ENCODE measurements at regions not wholly inside any gene's neighbourhood (a gene's known extent, or its start where the extent isn't known, plus 50 kb on each side); places are given as distances from the start of the nearest gene placed in this dataset.

DNA sequence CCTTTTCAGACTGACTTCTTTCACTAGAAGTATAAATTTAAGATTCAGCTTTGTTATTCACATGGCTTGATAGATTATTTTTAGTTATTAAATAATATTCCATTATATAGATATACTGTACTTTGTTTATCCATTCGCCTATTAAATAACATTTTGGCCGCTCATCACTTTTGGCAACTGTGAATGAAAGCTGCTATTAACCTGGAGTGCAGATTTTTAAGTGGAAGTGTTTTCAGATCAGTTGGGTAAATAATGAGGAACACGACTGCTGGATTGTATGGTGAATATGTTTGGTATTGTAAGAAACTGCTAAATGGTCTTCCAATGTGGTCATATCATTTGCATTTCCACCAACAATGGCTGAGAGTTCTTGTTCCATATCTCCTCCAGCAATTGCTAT lies 97.6 kb upstream of the ZNF804B start:
- H3K27ac ChIP-seq, result no peak overlapping the region
- TF ChIP-seq ZFX (IDR thresholded peaks at IDR 0.05), result no peak
- TF ChIP-seq, protein P1, sequence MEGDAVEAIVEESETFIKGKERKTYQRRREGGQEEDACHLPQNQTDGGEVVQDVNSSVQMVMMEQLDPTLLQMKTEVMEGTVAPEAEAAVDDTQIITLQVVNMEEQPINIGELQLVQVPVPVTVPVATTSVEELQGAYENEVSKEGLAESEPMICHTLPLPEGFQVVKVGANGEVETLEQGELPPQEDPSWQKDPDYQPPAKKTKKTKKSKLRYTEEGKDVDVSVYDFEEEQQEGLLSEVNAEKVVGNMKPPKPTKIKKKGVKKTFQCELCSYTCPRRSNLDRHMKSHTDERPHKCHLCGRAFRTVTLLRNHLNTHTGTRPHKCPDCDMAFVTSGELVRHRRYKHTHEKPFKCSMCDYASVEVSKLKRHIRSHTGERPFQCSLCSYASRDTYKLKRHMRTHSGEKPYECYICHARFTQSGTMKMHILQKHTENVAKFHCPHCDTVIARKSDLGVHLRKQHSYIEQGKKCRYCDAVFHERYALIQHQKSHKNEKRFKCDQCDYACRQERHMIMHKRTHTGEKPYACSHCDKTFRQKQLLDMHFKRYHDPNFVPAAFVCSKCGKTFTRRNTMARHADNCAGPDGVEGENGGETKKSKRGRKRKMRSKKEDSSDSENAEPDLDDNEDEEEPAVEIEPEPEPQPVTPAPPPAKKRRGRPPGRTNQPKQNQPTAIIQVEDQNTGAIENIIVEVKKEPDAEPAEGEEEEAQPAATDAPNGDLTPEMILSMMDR (conservative IDR thresholded peaks at IDR 0.05), result no peak

DNA sequence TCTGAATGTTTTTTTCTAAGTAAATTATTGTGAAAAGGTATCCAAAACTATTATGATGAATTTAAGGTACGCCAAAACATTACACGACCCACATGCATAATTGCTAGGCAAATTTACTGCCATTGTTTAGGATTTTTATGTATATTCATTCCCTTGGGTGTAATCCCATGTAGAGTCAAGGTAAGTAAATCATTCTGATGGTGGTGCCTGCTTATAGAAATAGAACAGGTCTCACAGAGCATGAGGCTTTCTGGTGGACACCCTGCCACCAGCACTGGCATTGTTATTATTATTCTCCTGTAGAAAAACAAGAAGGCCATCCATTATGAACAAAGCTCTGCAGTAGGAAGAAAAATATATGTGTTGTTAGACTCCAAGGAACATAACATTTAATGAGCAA lies 111.7 kb upstream of the ZNF804B start:
- no peak overlapping the region for H3K27ac ChIP-seq
- no peak for TF ChIP-seq ZFX (IDR thresholded peaks at IDR 0.05)
- TF ChIP-seq, protein P1 (conservative IDR thresholded peaks at IDR 0.05), result no peak

DNA sequence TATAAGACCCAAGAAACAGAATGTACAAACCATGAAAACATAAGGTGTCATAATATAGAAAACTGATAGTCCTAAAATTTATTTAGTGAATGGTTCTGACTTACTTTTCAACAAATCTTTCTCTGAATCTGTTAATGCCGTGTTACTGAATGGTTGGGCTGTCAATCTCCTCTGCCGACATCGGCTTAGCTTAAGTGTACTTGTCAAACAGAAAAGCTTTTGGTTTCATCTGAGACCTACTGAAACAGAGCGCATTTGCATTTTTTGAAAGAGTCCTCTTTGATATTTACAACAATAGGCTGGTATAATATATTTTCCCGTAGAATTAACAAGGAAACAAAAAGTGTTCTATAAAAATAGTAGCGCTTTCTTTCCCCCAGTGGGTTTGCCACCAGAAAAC lies 120.9 kb upstream of the ZNF804B start:
- TF ChIP-seq ZFX (IDR thresholded peaks at IDR 0.05), result no peak
- TF ChIP-seq, protein P1 (conservative IDR thresholded peaks at IDR 0.05), result no peak
- H3K27ac ChIP-seq, result no peak overlapping the region

DNA sequence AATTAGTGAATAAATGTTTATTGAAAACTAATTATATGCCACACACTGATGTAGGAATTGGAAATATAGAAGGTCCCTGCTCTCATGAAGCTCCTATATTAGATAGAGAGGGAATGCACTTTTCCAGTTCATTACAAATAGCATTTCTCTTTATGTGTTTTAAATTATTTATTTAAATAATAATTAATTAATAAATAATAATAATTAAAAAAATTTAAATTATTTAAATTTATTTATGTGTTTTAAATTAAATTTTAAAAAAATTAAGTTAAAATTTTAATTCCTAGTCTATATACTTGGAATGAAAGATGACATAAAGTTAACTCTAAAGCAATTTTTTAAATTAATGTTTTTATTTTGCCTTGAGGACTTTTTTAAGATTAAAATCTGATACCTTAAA lies 121.7 kb upstream of the ZNF804B start:
- TF ChIP-seq, protein P1 (conservative IDR thresholded peaks at IDR 0.05), result no peak
- no peak for TF ChIP-seq ZFX (IDR thresholded peaks at IDR 0.05)
- no peak overlapping the region for H3K27ac ChIP-seq

DNA sequence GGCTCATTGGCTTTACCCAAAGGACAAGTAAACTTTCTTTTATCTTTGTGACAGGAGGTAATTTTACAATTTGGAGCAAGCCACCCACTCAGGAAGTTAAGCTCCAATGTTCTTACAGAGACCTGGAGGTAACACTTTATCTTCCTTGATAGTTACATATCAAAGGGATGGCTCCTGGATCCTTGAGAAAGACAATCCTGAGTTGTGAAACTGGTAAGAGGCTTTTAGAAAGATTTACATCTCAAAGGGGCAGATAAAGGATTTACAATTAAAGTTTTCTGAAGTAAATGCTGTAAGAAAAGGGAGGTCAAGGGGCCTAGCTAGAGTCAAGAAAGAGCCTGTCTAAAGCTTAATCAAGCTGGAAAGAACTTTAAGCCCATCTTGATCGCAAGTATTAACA lies 124.4 kb upstream of the ZNF804B start:
- H3K27ac ChIP-seq, result no peak overlapping the region
- TF ChIP-seq, protein P1 (conservative IDR thresholded peaks at IDR 0.05), result no peak
- no peak for TF ChIP-seq ZFX (IDR thresholded peaks at IDR 0.05)

DNA sequence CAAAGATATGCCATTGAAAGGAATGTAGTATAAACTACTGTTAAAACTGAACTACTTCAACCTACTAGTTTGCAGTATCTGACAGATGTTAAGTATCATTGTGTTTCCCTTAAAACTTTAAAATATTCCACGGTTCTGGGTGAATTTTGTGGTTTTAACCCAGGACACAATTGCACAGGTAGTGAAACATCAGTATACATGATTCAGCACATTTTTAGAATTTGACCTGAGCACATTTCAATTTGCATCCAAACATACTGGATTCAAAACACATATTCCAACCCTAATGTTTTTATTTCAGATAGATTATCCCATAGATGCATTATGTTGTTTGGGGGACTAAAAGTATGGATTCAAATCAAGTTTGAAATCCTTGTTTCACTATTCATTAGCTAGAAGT lies 129.9 kb upstream of the ZNF804B start:
- no peak overlapping the region for H3K27ac ChIP-seq
- TF ChIP-seq ZFX (IDR thresholded peaks at IDR 0.05), result no peak
- TF ChIP-seq, protein P1 (conservative IDR thresholded peaks at IDR 0.05), result no peak

DNA sequence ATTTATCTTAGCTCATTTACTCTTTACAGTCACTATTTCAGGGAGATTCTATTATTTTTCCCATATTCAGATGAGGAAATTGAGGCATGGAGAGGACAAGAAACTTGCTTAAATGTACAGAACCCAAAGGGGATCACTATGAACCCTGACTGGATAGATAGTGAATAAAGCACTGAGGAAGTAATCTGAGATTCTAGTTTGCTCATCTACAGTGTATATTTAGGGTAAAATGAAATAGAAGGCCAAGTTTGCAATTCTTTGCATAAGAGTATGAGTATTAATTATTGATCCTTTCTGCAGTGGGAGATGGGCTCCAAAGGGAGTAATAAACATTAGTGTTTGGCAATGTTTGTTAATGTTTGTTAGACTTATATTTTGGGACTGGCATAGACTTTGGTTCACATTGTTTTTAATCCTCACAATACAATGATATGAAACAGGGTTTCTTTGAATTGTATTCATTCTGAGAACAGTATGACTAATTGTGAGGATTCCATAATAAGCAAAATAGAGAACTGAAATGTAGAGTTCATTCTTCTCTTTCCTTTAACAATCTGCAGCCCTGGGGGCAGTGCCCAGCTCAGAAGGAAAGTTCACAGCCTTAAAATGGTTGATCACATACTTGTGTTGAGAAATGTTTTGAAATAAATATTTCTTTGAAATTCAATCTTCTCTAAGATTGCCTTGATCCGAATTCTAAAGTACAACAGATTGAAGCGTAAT lies 131.0 kb upstream of the ZNF804B start:
- H3K27ac ChIP-seq, result no peak overlapping the region
- TF ChIP-seq, protein P1 (conservative IDR thresholded peaks at IDR 0.05), result no peak
- no peak for TF ChIP-seq ZFX (IDR thresholded peaks at IDR 0.05)
